ENCODE measurements at regions not wholly inside any gene's neighbourhood (a gene's known extent, or its start where the extent isn't known, plus 50 kb on each side); places are given as distances from the start of the nearest gene placed in this dataset.

DNA sequence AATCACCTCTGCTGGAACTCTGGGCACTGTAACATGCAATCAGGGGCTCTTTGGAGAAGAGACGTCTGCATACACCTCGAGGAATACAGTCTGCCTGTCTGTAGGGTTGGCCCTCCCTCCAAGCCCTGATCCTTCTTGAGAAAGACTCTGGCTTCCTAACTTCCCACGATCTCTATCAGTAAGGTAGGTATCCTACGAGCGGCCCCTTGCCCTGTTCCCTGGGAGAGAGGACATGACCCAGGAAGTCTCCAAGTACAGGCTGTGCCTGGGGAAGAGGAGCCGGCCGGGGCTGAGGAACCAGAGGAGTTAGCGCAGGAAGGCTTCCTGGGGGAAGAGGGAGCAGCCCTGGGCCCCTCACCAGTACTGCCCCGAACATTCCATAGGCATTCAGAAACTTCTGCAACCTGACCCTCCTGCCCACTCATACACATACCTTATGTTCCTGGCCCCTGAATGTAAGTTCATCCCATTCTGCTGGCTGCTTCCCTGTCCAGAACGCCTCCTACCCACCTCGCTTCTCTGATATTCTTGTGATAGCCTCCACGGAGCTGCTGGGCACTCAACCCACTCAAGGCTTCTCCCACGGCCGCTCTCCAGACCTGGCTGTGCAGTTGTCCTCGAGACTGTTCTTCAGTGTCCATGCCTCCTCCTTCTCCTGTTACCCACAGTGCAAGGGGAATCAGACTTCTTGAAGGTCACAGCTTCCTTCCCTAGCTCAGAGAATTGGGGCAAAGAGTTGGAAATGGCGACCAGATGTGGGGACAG, 116.1 kb downstream of the CYP26B1 start:
- TF ChIP-seq POLR2AphosphoS5 (IDR thresholded peaks at IDR 0.05) (no peak), CTCF (IDR thresholded peaks at IDR 0.05) (no peak), POLR2A (IDR thresholded peaks at IDR 0.05) (no peak)
- whole genome bisulfite sequencing: 85% methylated on average over 16 of the region's 16 CpGs
- no peaks in the 10 kb centered on the region for H3K27me3 ChIP-seq (replicated peaks; ENCODE audit: insufficient read depth)
- no peak overlapping the region for H3K4me3 ChIP-seq
- no peaks in the 10 kb centered on the region for H3K9me3 ChIP-seq
- intact Hi-C loops (cut with DNase I): no loop called here
- peak; percentile 2 for DNase-seq (ENCODE audit: low spot score)
- no peaks in the 10 kb centered on the region for H3K36me3 ChIP-seq
- no peaks in the 10 kb centered on the region for H3K4me1 ChIP-seq (replicated peaks)
- no peak overlapping the region for H3K27ac ChIP-seq

GRCh38 chr2:72028996-72029395, 118.7 kb downstream of the CYP26B1 start:
- Histone ChIP-seq H3K4me1 (replicated peaks) (no peaks in the 10 kb centered on the region), H3K9me3 (no peaks in the 10 kb centered on the region), H3K4me3 (no peak overlapping the region), H3K36me3 (no peaks in the 10 kb centered on the region), H3K27me3 (replicated peaks; ENCODE audit: insufficient read depth) (no peaks in the 10 kb centered on the region), H3K27ac (no peak overlapping the region)
- 78% methylated on average over 5 of the region's 5 CpGs for WGBS
- TF ChIP-seq POLR2AphosphoS5 (IDR thresholded peaks at IDR 0.05) (no peak), CTCF (IDR thresholded peaks at IDR 0.05) (no peak), POLR2A (IDR thresholded peaks at IDR 0.05) (no peak)
- no peak for DNase-seq (ENCODE audit: low spot score)
- intact Hi-C loops (cut with DNase I): no loop called here

DNA sequence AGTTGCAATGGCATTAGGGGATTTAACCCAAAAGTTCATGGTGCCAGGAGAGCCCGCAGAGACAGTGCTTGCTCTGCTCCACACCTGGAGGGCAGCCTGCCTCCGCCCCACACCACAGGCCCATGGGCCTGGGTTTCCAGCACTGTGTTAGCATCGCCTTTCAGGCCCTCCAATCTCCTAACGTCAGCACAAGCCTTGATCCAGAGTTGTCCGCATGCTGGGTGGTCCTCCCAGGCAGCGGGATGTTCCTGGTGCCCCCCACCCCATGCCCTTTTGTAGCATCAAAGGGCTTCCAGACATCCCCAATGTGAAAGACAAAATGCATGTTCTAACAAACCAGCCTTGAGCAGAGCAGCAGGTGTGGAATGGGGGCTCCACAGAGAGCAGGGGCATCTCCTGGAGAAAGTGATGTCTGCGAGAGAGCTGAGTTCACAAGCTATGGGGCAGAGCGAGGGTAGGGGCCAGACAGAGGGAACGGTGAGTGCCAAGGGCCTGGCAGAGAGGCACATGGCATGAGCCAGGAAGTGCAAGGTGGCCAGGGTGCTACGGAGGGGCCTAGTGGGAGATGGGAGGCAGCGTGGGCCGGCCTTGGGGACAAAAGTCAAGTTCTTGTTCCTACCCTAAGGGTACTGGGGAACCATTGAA, 119.2 kb downstream of the CYP26B1 start:
- Histone ChIP-seq H3K9me3 (no peaks in the 10 kb centered on the region), H3K4me3 (no peak overlapping the region), H3K27me3 (replicated peaks; ENCODE audit: insufficient read depth) (no peaks in the 10 kb centered on the region), H3K27ac (no peak overlapping the region), H3K4me1 (replicated peaks) (no peaks in the 10 kb centered on the region), H3K36me3 (no peaks in the 10 kb centered on the region)
- DNase-seq (ENCODE audit: low spot score): peak; percentile 1
- intact Hi-C loops (cut with DNase I): no loop called here
- TF ChIP-seq POLR2A (IDR thresholded peaks at IDR 0.05) (no peak), CTCF (IDR thresholded peaks at IDR 0.05) (no peak), POLR2AphosphoS5 (IDR thresholded peaks at IDR 0.05) (no peak)
- WGBS: 92% methylated on average over 12 of the region's 12 CpGs

DNA sequence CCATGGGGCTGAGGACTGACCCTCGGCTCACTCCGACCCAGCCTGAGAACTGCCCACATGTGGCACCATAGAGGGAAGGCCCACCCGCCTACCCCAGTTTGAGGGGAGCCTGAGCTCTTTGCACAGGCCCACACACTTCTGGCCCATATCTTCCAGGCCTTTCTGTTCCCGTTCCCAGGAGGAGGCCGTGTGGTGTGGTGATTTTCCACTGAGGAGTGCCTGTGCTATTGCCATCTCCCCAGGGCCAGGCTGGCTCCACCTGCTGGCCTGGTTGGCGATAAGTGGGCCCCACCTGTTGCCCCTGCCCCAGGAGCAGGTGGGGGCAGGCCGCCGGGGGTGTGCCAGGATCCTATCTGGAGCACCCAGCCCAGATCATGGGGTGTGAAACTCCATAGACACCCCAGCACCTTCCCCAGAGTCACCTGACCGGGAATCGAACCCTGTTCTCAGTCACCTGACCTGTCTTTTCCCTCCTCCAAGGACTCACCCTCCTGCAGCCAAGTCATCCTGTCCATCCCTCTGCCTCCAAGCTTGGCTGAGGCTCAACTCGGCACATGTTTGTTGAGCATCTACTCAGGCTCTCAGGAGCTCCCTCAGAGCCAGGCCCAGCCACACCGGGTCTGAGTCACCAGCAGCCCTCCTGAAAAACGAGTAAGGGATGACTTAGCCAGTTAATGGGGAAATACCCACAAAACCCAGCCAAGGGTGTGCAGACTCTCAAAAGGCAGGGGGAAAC, 120.1 kb downstream of the CYP26B1 start:
- DNase-seq (ENCODE audit: low spot score): no peak
- Histone ChIP-seq H3K27me3 (replicated peaks; ENCODE audit: insufficient read depth) (no peaks in the 10 kb centered on the region), H3K9me3 (no peaks in the 10 kb centered on the region), H3K27ac (no peak overlapping the region), H3K36me3 (no peaks in the 10 kb centered on the region), H3K4me1 (replicated peaks) (no peaks in the 10 kb centered on the region), H3K4me3 (no peak overlapping the region)
- 90% methylated on average over 13 of the region's 13 CpGs for WGBS
- TF ChIP-seq POLR2AphosphoS5 (IDR thresholded peaks at IDR 0.05): no peak
- TF ChIP-seq CTCF (IDR thresholded peaks at IDR 0.05): no peak
- TF ChIP-seq POLR2A (IDR thresholded peaks at IDR 0.05): no peak
- intact Hi-C loops (cut with DNase I): no loop called here

Measured in prostate gland (tissue), 2 donors.